H9 (cell line): ENCODE measurements at regions not wholly inside any gene's neighbourhood (a gene's known extent, or its start where the extent isn't known, plus 50 kb on each side); places are given as distances from the start of the nearest gene placed in this dataset.

Experiments used
- DNase-seq: peaks from one replicate; pipeline ENCODE4 v3.0.0-alpha.2; 2017
- H2AFZ ChIP-seq: one replicate; pipeline ENCODE4 v1.6.1; 2013; ENCODE audit warnings: mild to moderate bottlenecking, low read length, control low read depth, moderate library complexity
- H2AK5ac ChIP-seq: 2 replicates; pipeline ENCODE4 v1.6.1; 2013; ENCODE audit warnings: low read length, control low read depth, mixed read lengths; ENCODE audit not compliant: insufficient read length
- H2BK120ac ChIP-seq: one replicate; pipeline ENCODE4 v1.6.1; 2013; ENCODE audit warnings: low read depth, mild to moderate bottlenecking, low read length, control low read depth, inconsistent platforms; ENCODE audit not compliant: poor library complexity, severe bottlenecking
- H2BK12ac ChIP-seq: 2 replicates; pipeline ENCODE4 v1.6.1; 2013; ENCODE audit warnings: low read length, control low read depth, mixed read lengths, low read depth; ENCODE audit not compliant: insufficient read length
- H2BK15ac ChIP-seq: 2 replicates; pipeline ENCODE4 v1.6.1; 2013; ENCODE audit warnings: low read depth, low read length, control low read depth
- H2BK20ac ChIP-seq: one replicate; pipeline ENCODE4 v1.6.1; 2013; ENCODE audit warnings: low read depth, mild to moderate bottlenecking, low read length, control low read depth, inconsistent platforms; ENCODE audit not compliant: poor library complexity, severe bottlenecking
- H2BK5ac ChIP-seq: 2 replicates; pipeline ENCODE4 v1.6.1; 2013; ENCODE audit warnings: low read length, control low read depth, mixed read lengths; ENCODE audit not compliant: insufficient read length
- H3K14ac ChIP-seq: 2 replicates; pipeline ENCODE4 v1.6.1; 2013; ENCODE audit warnings: low read length, control low read depth; ENCODE audit not compliant: insufficient read depth
- H3K18ac ChIP-seq: 2 replicates; pipeline ENCODE4 v1.6.1; 2013; ENCODE audit warnings: low read depth, mild to moderate bottlenecking, mixed read lengths, low read length, control low read depth; ENCODE audit not compliant: insufficient read length
- H3K23ac ChIP-seq: 2 replicates; pipeline ENCODE4 v1.6.1; 2013; ENCODE audit warnings: low read length, control low read depth, mixed read lengths, low read depth; ENCODE audit not compliant: insufficient read length
- H3K23me2 ChIP-seq: 2 replicates; pipeline ENCODE4 v1.6.1; 2013; ENCODE audit warnings: low read depth, mild to moderate bottlenecking, mixed read lengths, low read length, control low read depth; ENCODE audit not compliant: insufficient read length, poor library complexity, severe bottlenecking
- H3K27ac ChIP-seq: 2 replicates; pipeline ENCODE4 v1.5.1; 2013; ENCODE audit warnings: low read length, control low read depth, mixed read lengths, low read depth; ENCODE audit not compliant: insufficient read length
- H3K27me3 ChIP-seq: 2 replicates; pipeline ENCODE4 v1.6.1; 2013; ENCODE audit warnings: low read length, control low read depth, inconsistent platforms; ENCODE audit not compliant: insufficient read depth
- H3K4ac ChIP-seq: 2 replicates; pipeline ENCODE4 v1.6.1; 2013; ENCODE audit warnings: low read depth, mild to moderate bottlenecking, control low read depth, inconsistent platforms, low read length, moderate library complexity
- H3K4me1 ChIP-seq: 2 replicates; pipeline ENCODE4 v1.6.1; 2013; ENCODE audit warnings: low read length, control low read depth, inconsistent platforms; ENCODE audit not compliant: insufficient read depth
- H3K4me2 ChIP-seq: 2 replicates; pipeline ENCODE4 v1.6.1; 2013; ENCODE audit warnings: low read length, control low read depth, mixed read lengths; ENCODE audit not compliant: insufficient read length, insufficient read depth
- H3K56ac ChIP-seq: 2 replicates; pipeline ENCODE4 v1.6.1; 2013; ENCODE audit warnings: low read depth, mild to moderate bottlenecking, mixed read lengths, low read length, control low read depth; ENCODE audit not compliant: insufficient read length
- H3K79me1 ChIP-seq: 2 replicates; pipeline ENCODE4 v1.6.1; 2013; ENCODE audit warnings: low read depth, mild to moderate bottlenecking, moderate library complexity, low read length, control low read depth, inconsistent platforms; ENCODE audit not compliant: insufficient read depth, poor library complexity, severe bottlenecking
- H3K79me2 ChIP-seq: 2 replicates; pipeline ENCODE4 v1.6.1; 2013; ENCODE audit warnings: low read length, control low read depth, inconsistent platforms; ENCODE audit not compliant: insufficient read depth
- H3K9ac ChIP-seq: 2 replicates; pipeline ENCODE4 v1.6.1; 2013; ENCODE audit warnings: low read length, control low read depth, mixed read lengths; ENCODE audit not compliant: insufficient read length; ENCODE audit errors: extremely low read depth
- H3K9me3 ChIP-seq: one replicate; pipeline ENCODE4 v1.6.1; 2013; ENCODE audit warnings: low read depth, low read length, inconsistent platforms; ENCODE audit not compliant: control insufficient read depth
- H3T11ph ChIP-seq: one replicate; pipeline ENCODE4 v1.6.1; 2013; ENCODE audit warnings: mild to moderate bottlenecking, low read length, control low read depth, inconsistent platforms
- H4K20me1 ChIP-seq: one replicate; pipeline ENCODE4 v1.6.1; 2013; ENCODE audit not compliant: control insufficient read depth, insufficient read length, insufficient read depth
- H4K5ac ChIP-seq: 2 replicates; pipeline ENCODE4 v1.6.1; 2013; ENCODE audit warnings: low read depth, mild to moderate bottlenecking, mixed read lengths, low read length, control low read depth; ENCODE audit not compliant: insufficient read length
- H4K8ac ChIP-seq: replicated peaks from 2 replicates; pipeline ENCODE4 v1.6.1; 2013; ENCODE audit warnings: low read length, control low read depth, mixed read lengths, low read depth; ENCODE audit not compliant: insufficient read length
- H4K91ac ChIP-seq: 2 replicates; pipeline ENCODE4 v1.6.1; 2013; ENCODE audit warnings: low read depth, mild to moderate bottlenecking, moderate library complexity, mixed read lengths, low read length, control low read depth; ENCODE audit not compliant: insufficient read length
- H3K27ac Mint-ChIP-seq, 3 experiments: 2 replicates in 2 of 3; 3 replicates in 1 of 3; pipeline ENCODE4 v1.8.0; 2020 to 2021; ENCODE audit warnings: mixed read lengths in 3 of 3, mild to moderate bottlenecking in 1 of 3, moderate library complexity in 1 of 3
- H3K27me3 Mint-ChIP-seq: 2 replicates; pipeline ENCODE4 v1.8.0; 2021; ENCODE audit warnings: low read depth, mild to moderate bottlenecking, moderate library complexity, mixed read lengths
- H3K36me3 Mint-ChIP-seq, 3 experiments: 2 replicates in 2 of 3; 3 replicates in 1 of 3; pipeline ENCODE4 v1.8.0; 2020 to 2021; ENCODE audit warnings: low read depth in 3 of 3, mixed read lengths in 3 of 3; ENCODE audit not compliant: insufficient read depth in 1 of 3
- H3K4me1 Mint-ChIP-seq, 2 experiments: 2 replicates each; pipeline ENCODE4 v1.8.0; 2020; ENCODE audit warnings: mixed read lengths in 2 of 2
- H3K4me3 Mint-ChIP-seq, 2 experiments: 2 replicates in 1 of 2; 3 replicates in 1 of 2; pipeline ENCODE4 v1.8.0; 2020 to 2021; ENCODE audit warnings: mild to moderate bottlenecking in 2 of 2, mixed read lengths in 2 of 2, moderate library complexity in 1 of 2
- H3K9me3 Mint-ChIP-seq, 2 experiments: 2 replicates in 1 of 2; 3 replicates in 1 of 2; pipeline ENCODE4 v1.8.0; 2020; ENCODE audit warnings: mild to moderate bottlenecking in 2 of 2, mixed read lengths in 2 of 2, moderate library complexity in 1 of 2
- WGBS: extraction: QIAGEN DNeasy Blood & Tissue Kit; methylation state at CpG from one replicate; pipeline ENCODE4 v1.1.7; 2013; ENCODE audit warnings: missing lambda C conversion rate, low lambda C conversion rate, mixed read lengths; ENCODE audit not compliant: insufficient read length; ENCODE audit errors: extremely low coverage; 5-methylcytosine and 5-hydroxymethylcytosine counted together
- TF ChIP-seq, protein P1 (sequence below): fragments of 200-600 bp; sonication (generic); conservative IDR thresholded peaks from 3 replicates; pipeline ENCODE4 v1.8.0; 2021; ENCODE audit warnings: antibody characterized with exemption, mild to moderate bottlenecking

- Histone ChIP-seq H2BK20ac (no peak overlapping the region), H4K8ac (no peak overlapping the region), H2BK5ac (no peak overlapping the region), H2AK5ac (no peak overlapping the region), H2AFZ (no peak overlapping the region), H4K5ac (no peak overlapping the region), H3K79me2 (no peaks in the 10 kb centered on the region), H4K20me1 (no peaks in the 10 kb centered on the region), H4K91ac (no peak overlapping the region), H3K18ac (no peak overlapping the region), H3K4me1 (no peaks in the 10 kb centered on the region), H3K9ac (no peak overlapping the region), H3K23ac (no peak overlapping the region), H3K27me3 (no peaks in the 10 kb centered on the region), H3K79me1 (no peaks in the 10 kb centered on the region), H3K23me2 (no peaks in the 10 kb centered on the region), H3K56ac (no peak overlapping the region), H2BK120ac (no peak overlapping the region), H3K14ac (no peak overlapping the region), H2BK15ac (no peak overlapping the region), H3K27ac (no peak overlapping the region), H2BK12ac (no peak overlapping the region), H3K4ac (no peak overlapping the region), H3T11ph (no peak overlapping the region), H3K9me3 (no peaks in the 10 kb centered on the region), H3K4me2 (no peak overlapping the region)
- TF ChIP-seq, protein P1, sequence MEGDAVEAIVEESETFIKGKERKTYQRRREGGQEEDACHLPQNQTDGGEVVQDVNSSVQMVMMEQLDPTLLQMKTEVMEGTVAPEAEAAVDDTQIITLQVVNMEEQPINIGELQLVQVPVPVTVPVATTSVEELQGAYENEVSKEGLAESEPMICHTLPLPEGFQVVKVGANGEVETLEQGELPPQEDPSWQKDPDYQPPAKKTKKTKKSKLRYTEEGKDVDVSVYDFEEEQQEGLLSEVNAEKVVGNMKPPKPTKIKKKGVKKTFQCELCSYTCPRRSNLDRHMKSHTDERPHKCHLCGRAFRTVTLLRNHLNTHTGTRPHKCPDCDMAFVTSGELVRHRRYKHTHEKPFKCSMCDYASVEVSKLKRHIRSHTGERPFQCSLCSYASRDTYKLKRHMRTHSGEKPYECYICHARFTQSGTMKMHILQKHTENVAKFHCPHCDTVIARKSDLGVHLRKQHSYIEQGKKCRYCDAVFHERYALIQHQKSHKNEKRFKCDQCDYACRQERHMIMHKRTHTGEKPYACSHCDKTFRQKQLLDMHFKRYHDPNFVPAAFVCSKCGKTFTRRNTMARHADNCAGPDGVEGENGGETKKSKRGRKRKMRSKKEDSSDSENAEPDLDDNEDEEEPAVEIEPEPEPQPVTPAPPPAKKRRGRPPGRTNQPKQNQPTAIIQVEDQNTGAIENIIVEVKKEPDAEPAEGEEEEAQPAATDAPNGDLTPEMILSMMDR: no peak
- Mint-ChIP-seq H3K4me1 (peaks cover 5 to 6% of the 10 kb centered on the region in 2 experiments), H3K27ac (no peak overlapping the region; a peak in 1 of 7 replicates), H3K36me3 (no peaks in the 10 kb centered on the region), H3K9me3 (no peaks in the 10 kb centered on the region; a peak in 1 of 5 replicates), H3K27me3 (no peaks in the 10 kb centered on the region), H3K4me3 (no peak overlapping the region)
- no CpG with 5 or more reads among the region's 2 CpGs for WGBS
- DNase-seq: no peak
Measured at GRCh38 chr21:17351766-17352165, 161.1 kb upstream of the CXADR start.
